Transverse colon (tissue), 3 donors: ENCODE measurements at regions not wholly inside any gene's neighbourhood (a gene's known extent, or its start where the extent isn't known, plus 50 kb on each side); places are given as distances from the start of the nearest gene placed in this dataset.

Source experiments
- POLR2A ChIP-seq: fragments of 450-650 bp; IDR thresholded peaks from one replicate; pipeline ENCODE4 v1.6.1; 2016; ENCODE audit warnings: antibody characterized with exemption, mild to moderate bottlenecking, moderate library complexity
- POLR2AphosphoS5 ChIP-seq, 3 donors: sonication (generic); formaldehyde crosslinking; IDR thresholded peaks; one replicate each; pipeline ENCODE4 v1.6.1; 2016; ENCODE audit warnings: antibody characterized with exemption in 3 of 3

DNA sequence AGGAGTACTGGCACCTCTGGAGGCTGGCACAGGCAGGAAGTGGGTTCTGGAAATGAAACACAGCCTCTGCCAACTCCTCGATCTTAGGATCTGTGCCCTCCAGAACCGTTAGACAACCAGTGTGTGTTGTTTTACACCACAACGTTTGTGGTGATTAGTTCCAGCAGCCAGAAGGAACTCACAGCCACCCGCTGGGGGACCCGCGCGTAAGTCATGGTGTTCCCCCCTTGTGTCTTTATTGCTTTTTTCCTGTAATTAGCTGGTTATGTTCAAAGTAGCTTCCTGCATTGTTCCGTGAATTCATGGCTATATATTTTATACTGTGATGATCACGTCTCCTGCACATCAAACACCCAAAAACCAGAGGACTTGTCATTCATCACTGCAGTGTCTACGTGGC lies 117.4 kb downstream of the RNASET2 start:
- no peak for TF ChIP-seq POLR2A
- no peak for TF ChIP-seq POLR2AphosphoS5 (IDR thresholded peaks at IDR 0.05)
